Karpas-422 (cell line): ENCODE measurements at regions not wholly inside any gene's neighbourhood (a gene's known extent, or its start where the extent isn't known, plus 50 kb on each side); places are given as distances from the start of the nearest gene placed in this dataset.

Source experiments
- DNase-seq: peaks from one replicate; pipeline ENCODE4 v3.0.0-alpha.2; 2015
- H2AFZ ChIP-seq: fragments of 200-600 bp; sonication (generic); 2 replicates; pipeline ENCODE4 v1.6.1; 2014; ENCODE audit warnings: antibody characterized with exemption, low read length, mixed read lengths
- H3K27ac ChIP-seq: fragments of 200-600 bp; sonication (generic); 2 replicates; pipeline ENCODE4 v1.5.1; 2014; ENCODE audit warnings: mild to moderate bottlenecking, low read length, moderate library complexity
- H3K27me3 ChIP-seq: fragments of 200-600 bp; sonication (generic); 2 replicates; pipeline ENCODE4 v1.6.1; 2014; ENCODE audit warnings: low read length, mixed read lengths
- H3K36me3 ChIP-seq: fragments of 200-600 bp; sonication (generic); 2 replicates; pipeline ENCODE4 v1.6.1; 2014; ENCODE audit warnings: low read length, mixed read lengths; ENCODE audit not compliant: insufficient read depth
- H3K4me1 ChIP-seq: fragments of 200-600 bp; sonication (generic); 2 replicates; pipeline ENCODE4 v1.6.1; 2014; ENCODE audit warnings: mild to moderate bottlenecking, low read length, mixed read lengths
- H3K4me2 ChIP-seq: fragments of 200-600 bp; sonication (generic); 2 replicates; pipeline ENCODE4 v1.6.1; 2014; ENCODE audit warnings: low read length, low read depth, mild to moderate bottlenecking; ENCODE audit not compliant: poor library complexity, severe bottlenecking
- H3K4me3 ChIP-seq: fragments of 200-600 bp; sonication (generic); 2 replicates; pipeline ENCODE4 v1.5.1; 2014; ENCODE audit warnings: mild to moderate bottlenecking, antibody characterized with exemption, low read length, mixed read lengths
- H3K79me2 ChIP-seq: fragments of 200-600 bp; sonication (generic); 2 replicates; pipeline ENCODE4 v1.6.1; 2014; ENCODE audit warnings: mild to moderate bottlenecking, low read length, mixed read lengths
- H3K9ac ChIP-seq: fragments of 200-600 bp; sonication (generic); 2 replicates; pipeline ENCODE4 v1.6.0; 2014; ENCODE audit warnings: low read length
- H3K9me2 ChIP-seq: fragments of 200-600 bp; sonication (generic), shearing (Covaris generic); replicated peaks from 2 replicates; pipeline ENCODE4 v1.6.0; 2014; ENCODE audit warnings: mild to moderate bottlenecking, low read length, moderate library complexity; ENCODE audit not compliant: insufficient read depth
- H3K9me3 ChIP-seq: fragments of 300-700, 200-600 bp; sonication (generic); 2 replicates; pipeline ENCODE4 v1.6.1; 2014; ENCODE audit warnings: low read length, mixed read lengths
- H4K20me1 ChIP-seq: fragments of 200-600 bp; sonication (generic); 2 replicates; pipeline ENCODE4 v1.6.1; 2014; ENCODE audit warnings: mild to moderate bottlenecking, antibody characterized with exemption, low read length, low read depth; ENCODE audit not compliant: insufficient read depth

DNA sequence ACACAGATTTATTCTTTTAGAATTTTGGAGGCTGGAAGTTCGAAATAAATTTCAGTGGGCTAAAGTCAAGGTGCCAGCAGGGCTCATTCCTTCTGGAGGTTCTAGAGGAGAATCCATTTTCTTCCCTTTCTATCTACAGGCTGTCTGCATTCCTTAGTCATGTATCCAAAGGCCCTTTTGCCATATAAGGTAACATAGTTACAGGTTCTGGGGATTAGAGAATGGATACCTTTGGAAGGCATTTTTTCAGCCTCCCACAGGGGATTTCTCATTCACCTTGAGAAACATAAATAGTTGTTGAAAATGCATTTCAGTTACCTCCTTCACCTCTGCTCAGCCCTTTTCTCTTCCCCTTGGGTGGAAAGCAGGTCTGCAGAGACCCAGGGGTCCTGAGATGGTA lies 280.0 kb upstream of the MAP3K1 start:
- Histone ChIP-seq H3K27ac (no peak overlapping the region), H3K9ac (no peak overlapping the region), H3K79me2 (no peaks in the 10 kb centered on the region), H3K36me3 (no peaks in the 10 kb centered on the region), H3K9me2 (no peaks in the 10 kb centered on the region), H3K4me1 (no peaks in the 10 kb centered on the region), H3K4me2 (no peak overlapping the region), H3K9me3 (no peaks in the 10 kb centered on the region), H2AFZ (no peak overlapping the region), H3K27me3 (no peaks in the 10 kb centered on the region), H4K20me1 (no peaks in the 10 kb centered on the region), H3K4me3 (no peak overlapping the region)
- DNase-seq = no peak

DNA sequence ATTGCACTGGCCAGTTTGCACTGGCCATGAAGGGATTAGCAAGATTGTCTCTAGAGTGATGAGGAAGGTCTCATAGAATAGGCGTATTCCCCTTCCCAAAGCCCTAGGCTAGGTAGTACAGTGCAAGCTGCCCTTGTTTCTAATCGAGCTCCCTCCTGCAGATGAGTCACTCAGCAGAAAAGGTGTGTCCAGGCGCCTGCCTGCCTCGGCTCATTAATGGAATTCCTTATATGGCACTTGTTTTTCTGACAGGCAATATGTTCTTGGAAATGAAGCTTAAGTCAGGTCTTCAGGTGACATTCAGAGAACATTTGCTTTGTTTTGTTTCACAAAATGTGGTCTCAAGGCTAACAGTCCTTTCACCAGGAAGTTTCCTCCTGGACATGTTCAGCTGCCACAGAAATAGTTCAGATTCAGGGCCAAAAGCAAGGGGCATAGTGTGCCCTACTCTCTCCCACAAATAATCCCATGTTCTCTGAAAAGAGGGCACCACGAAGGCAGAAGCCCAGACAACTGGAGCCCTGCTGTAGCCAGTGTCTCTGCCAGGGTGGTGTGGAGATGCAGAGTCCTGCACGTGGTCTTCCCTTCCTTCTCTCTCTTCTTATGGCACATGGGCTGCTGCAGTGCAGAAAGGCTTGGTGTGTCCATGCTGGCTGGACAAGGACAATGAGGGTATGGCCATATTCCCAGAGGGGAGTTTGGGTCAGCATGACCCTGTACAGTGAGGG lies 281.1 kb upstream of the MAP3K1 start:
- Histone ChIP-seq H2AFZ (no peak overlapping the region), H3K79me2 (no peaks in the 10 kb centered on the region), H3K9me3 (no peaks in the 10 kb centered on the region), H3K9ac (no peak overlapping the region), H3K27me3 (no peaks in the 10 kb centered on the region), H3K9me2 (no peaks in the 10 kb centered on the region), H4K20me1 (no peaks in the 10 kb centered on the region), H3K27ac (no peak overlapping the region), H3K36me3 (no peaks in the 10 kb centered on the region), H3K4me2 (no peak overlapping the region), H3K4me1 (no peaks in the 10 kb centered on the region), H3K4me3 (no peak overlapping the region)
- no peak for DNase-seq

DNA sequence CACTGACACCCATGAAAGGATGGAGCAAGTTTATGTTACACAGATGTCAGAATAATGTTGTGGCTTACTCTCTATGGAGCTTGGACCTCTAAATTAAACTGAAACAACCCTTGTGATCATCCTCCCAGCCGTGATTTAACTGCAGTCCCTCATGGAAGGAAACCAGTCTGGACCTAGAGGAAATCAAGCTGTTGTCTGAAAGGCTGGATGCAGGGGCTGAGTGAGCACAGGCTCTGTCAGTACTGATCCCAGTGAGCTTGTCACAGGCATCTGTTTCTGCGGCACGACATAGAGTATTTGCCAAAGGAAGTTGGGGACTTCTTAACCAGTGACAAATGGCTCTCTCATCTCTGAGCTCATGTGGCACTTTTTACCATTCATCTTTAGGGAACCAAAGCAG lies 282.9 kb upstream of the MAP3K1 start:
- no peaks in the 10 kb centered on the region for H4K20me1 ChIP-seq
- no peaks in the 10 kb centered on the region for H3K27me3 ChIP-seq
- no peaks in the 10 kb centered on the region for H3K36me3 ChIP-seq
- DNase-seq = no peak
- H3K9me2 ChIP-seq = no peaks in the 10 kb centered on the region
- no peak overlapping the region for H3K4me3 ChIP-seq
- no peak overlapping the region for H3K27ac ChIP-seq
- no peaks in the 10 kb centered on the region for H3K4me1 ChIP-seq
- no peak overlapping the region for H2AFZ ChIP-seq
- no peaks in the 10 kb centered on the region for H3K79me2 ChIP-seq
- no peak overlapping the region for H3K9ac ChIP-seq
- no peaks in the 10 kb centered on the region for H3K9me3 ChIP-seq
- H3K4me2 ChIP-seq = no peak overlapping the region

DNA sequence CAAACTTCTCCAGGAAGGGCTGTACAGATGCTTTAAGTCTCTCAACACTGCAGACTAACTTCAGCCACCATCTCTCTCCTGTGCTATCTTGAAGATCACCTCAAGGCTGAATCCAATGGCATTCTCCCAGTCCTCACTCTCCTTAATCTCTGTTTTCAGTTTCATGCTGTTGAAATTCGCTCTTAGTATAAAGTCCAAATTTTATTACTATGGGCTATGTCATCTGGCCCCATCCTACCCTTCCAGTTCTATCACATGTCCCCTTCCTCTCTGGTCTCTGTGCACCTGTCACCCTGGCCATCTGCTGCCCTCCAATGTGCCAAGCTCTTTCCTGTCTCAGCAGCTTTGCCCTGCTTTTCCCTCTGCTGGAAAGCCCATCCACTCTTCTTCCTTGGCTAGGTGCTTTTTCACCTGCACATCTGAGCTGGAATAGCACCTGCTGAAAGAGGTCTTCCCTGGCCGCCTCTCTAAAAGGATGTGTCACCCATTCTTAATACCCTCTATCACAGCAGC lies 284.7 kb upstream of the MAP3K1 start:
- Histone ChIP-seq H3K4me3 (no peak overlapping the region), H3K36me3 (no peaks in the 10 kb centered on the region), H4K20me1 (no peaks in the 10 kb centered on the region), H3K9ac (no peak overlapping the region), H3K27me3 (no peaks in the 10 kb centered on the region), H3K27ac (no peak overlapping the region), H2AFZ (no peak overlapping the region), H3K79me2 (no peaks in the 10 kb centered on the region), H3K9me2 (no peaks in the 10 kb centered on the region), H3K4me2 (no peak overlapping the region), H3K4me1 (no peaks in the 10 kb centered on the region), H3K9me3 (no peaks in the 10 kb centered on the region)
- DNase-seq = no peak

DNA sequence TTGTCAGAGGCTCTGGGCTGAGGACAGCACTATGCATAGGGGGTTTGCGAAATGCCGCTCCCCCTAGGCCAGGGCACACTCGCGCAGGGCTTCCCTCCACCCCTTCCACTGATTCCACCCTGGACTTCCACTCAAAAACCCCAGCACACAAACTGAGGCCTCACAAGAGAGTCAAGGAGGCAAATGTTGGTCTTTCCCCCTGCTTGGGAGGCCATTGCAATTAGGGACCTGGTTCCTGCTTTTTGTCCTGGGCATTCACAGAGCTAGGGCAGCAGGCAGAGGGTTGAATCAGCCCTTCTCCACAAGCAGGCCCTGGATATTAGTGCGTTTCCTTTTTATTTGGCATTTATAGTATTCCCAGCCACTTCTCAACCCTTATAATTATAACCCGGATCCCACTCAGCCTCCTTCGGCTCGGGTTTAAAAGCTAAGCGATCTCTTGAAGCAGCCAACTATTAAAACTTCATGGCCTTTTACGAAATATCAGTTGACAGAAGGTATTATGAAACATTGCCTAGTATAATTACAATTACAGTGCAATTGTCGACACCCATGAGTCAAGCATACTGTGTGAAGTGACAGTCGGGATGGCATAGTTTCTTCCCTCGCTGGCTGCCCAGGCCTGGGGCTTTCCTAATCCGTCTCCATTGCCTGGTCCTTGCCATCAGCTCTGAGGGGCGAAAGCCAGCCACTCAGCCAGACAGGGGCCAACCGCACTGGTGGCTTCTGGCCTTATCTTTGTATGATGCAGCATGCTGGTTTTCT lies 285.5 kb upstream of the MAP3K1 start:
- Histone ChIP-seq H3K9ac (no peak overlapping the region), H3K4me2 (no peak overlapping the region), H3K27ac (no peak overlapping the region), H3K9me2 (no peaks in the 10 kb centered on the region), H2AFZ (no peak overlapping the region), H3K79me2 (no peaks in the 10 kb centered on the region), H4K20me1 (no peaks in the 10 kb centered on the region), H3K4me3 (no peak overlapping the region), H3K36me3 (no peaks in the 10 kb centered on the region), H3K27me3 (no peaks in the 10 kb centered on the region), H3K4me1 (no peaks in the 10 kb centered on the region), H3K9me3 (no peaks in the 10 kb centered on the region)
- no peak for DNase-seq

DNA sequence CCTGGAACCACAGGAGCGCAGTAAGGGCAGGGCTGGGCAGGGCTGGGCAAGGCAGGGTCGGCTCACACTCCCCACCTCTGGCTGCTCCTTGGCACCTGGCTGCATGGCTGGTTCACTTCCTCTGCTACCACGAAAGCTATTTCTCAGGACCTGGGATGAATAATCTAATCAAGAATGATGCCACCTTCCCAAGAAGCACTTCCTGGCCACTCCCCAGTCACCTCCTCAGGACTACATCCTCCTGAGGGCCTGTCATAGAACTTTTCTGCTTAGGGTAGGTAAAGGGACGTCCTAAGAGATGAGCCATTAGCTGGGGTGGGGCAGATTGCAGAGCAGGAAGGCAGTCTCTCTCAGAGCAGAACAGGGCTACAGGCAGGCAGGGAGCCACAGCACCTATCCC lies 288.2 kb upstream of the MAP3K1 start:
- H3K4me1 ChIP-seq = no peaks in the 10 kb centered on the region
- no peak overlapping the region for H3K4me3 ChIP-seq
- no peaks in the 10 kb centered on the region for H3K36me3 ChIP-seq
- no peaks in the 10 kb centered on the region for H4K20me1 ChIP-seq
- no peak overlapping the region for H3K4me2 ChIP-seq
- H3K9me3 ChIP-seq = no peaks in the 10 kb centered on the region
- no peak overlapping the region for H3K9ac ChIP-seq
- no peaks in the 10 kb centered on the region for H3K27me3 ChIP-seq
- DNase-seq = no peak
- no peaks in the 10 kb centered on the region for H3K79me2 ChIP-seq
- no peak overlapping the region for H3K27ac ChIP-seq
- H2AFZ ChIP-seq = no peak overlapping the region
- H3K9me2 ChIP-seq = no peaks in the 10 kb centered on the region

DNA sequence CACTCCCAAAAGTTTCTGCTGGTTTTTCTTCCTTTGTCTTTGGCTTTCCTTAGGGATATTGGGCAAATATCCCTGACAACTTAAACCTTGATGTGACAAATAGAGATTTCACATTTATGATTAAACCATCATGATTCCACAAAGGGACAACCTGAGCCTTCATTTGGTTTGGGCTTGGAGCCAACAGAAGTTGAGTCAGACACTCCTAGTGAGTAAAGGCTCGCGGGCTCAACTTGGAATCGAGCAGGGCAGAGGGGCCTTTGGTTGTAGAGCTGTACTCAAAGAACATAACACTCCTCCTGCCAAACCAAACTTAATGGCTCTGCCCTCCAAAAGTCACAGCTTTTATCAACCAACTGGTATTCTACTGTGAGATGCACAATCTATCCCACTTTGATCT lies 290.2 kb upstream of the MAP3K1 start:
- no peak overlapping the region for H3K4me2 ChIP-seq
- H3K79me2 ChIP-seq = no peaks in the 10 kb centered on the region
- H2AFZ ChIP-seq = no peak overlapping the region

DNA sequence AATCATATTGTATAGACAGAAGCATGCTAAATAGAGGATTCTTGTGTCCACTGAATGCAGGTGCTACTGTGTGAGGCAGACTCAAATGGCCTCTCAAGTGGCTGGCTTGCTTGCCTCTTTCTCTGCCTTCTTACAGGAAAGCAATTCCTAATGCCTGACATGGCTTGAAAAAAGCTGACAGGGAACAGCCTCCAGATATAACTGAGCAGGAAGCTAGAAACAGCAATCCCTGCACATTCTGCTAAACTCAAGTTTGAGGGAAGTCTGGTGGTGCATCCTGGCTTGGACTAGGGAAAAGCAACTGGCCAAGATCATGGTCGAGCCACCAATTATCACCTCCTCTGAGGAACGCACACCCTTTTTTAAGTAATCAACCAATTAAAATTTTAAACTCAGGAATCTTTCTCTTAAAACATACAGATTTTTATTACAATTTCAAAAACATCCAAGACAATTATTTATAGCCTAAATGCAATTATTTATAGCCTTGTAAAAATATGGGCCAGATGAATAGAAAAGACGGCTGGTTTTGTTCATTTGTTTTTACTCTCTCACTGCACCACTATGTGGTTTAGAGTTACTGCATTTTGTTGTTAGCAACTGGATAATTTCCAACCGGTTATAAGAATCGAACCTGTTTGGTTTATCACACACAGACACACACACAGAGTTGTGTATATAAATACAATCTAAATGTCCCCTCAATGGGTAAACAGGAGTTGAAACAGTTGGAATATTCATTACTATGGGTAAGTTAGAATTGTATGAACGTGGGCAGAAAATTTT lies 290.9 kb upstream of the ANKRD55 start:
- H3K36me3 ChIP-seq = no peaks in the 10 kb centered on the region
- no peaks in the 10 kb centered on the region for H3K27me3 ChIP-seq
- DNase-seq = no peak
- no peak overlapping the region for H3K4me3 ChIP-seq
- no peaks in the 10 kb centered on the region for H3K9me2 ChIP-seq
- no peaks in the 10 kb centered on the region for H3K4me1 ChIP-seq
- no peak overlapping the region for H3K9ac ChIP-seq
- no peaks in the 10 kb centered on the region for H3K79me2 ChIP-seq
- H3K4me2 ChIP-seq = no peak overlapping the region
- H3K27ac ChIP-seq = no peak overlapping the region
- H2AFZ ChIP-seq = no peak overlapping the region
- H3K9me3 ChIP-seq = no peaks in the 10 kb centered on the region
- H4K20me1 ChIP-seq = no peaks in the 10 kb centered on the region

More for the DNA sequence above, 290.2 kb upstream of the MAP3K1 start:
- H3K9me3 ChIP-seq = no peaks in the 10 kb centered on the region
- H3K9ac ChIP-seq = no peak overlapping the region
- H3K4me1 ChIP-seq = no peaks in the 10 kb centered on the region
- H3K27ac ChIP-seq = no peak overlapping the region
- H3K36me3 ChIP-seq = no peaks in the 10 kb centered on the region
- no peaks in the 10 kb centered on the region for H3K9me2 ChIP-seq
- H3K27me3 ChIP-seq = no peaks in the 10 kb centered on the region
- DNase-seq = no peak
- no peaks in the 10 kb centered on the region for H4K20me1 ChIP-seq
- no peak overlapping the region for H3K4me3 ChIP-seq
